LHCN-M2 (cell line): ENCODE measurements at regions not wholly inside any gene's neighbourhood (a gene's known extent, or its start where the extent isn't known, plus 50 kb on each side); places are given as distances from the start of the nearest gene placed in this dataset.

Source experiments
- DNase-seq: peaks from one replicate; pipeline ENCODE4 v3.0.0-alpha.2; 2012; ENCODE audit warnings: low read depth

GRCh38 chr4:45778514-45778913 is 345.3 kb downstream of the GABRG1 start:
- no peak for DNase-seq

GRCh38 chr4:45776146-45776545 is 347.7 kb downstream of the GABRG1 start:
- DNase-seq: no peak

GRCh38 chr4:45770958-45771357 is 352.9 kb downstream of the GABRG1 start:
- DNase-seq: no peak

DNA sequence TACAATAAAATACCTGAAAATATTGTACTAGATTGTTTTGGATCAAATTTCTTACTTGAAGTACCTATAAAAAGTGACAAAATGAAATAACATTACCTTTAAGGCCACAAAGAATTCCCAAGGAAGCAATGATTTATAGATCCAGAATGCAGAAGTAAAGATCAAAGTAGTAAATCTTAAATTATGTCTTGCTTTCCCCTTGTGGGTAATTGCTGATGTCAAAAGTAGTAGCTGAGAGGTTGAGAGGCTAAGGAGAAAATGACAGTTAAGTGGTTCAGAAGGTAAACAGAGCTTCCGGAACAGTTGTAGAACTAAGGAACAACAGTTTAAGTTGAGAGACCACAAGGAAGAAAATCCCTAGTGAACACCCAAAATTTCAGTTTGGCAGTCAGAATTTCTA is 358.3 kb downstream of the GABRG1 start:
- DNase-seq: no peak

- DNase-seq: no peak
Measured at GRCh38 chr4:45751877-45752530, 371.9 kb downstream of the GABRG1 start.

GRCh38 chr4:45750721-45751120 is 373.1 kb downstream of the GABRG1 start:
- no peak for DNase-seq

DNA sequence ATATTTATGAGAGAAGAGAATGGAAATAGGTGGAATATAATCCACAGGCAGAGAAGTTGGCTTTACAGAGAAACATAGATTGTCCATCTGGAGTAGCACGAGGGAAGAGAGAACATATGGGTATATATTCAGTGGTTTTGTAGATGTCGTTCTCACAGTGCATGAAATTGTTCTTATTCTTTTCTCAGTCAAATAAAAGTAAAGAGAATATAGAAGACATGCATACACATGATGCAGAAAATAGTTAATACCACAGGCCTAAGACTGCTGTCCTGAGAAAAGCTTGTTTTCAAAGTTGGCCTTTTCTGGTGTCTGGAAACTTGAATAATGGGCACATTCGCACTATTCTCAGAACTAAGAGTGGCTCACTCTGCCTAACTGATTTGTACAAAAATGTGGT is 378.1 kb downstream of the GABRG1 start:
- DNase-seq: no peak

GRCh38 chr4:45741897-45742296 is 382.0 kb downstream of the GABRG1 start:
- DNase-seq: no peak

DNA sequence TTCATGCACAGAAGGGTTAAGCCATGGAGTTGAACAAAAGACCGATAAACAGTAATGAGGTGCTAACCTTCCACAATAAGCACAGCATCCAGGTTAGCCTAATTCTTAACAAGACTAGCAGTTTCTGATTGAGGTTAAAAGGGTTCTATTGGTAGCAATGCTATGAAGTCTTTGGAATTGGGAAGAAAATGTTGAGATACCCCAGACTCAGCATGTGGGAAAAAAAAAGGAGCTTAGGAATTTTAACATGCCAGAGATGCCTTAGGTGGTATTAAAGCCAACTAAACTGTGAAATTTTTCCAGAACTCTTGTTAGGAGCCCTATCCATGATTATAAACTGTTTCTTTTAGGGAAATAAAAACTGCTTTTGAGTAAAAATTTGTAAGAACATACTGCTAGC is 391.7 kb downstream of the GABRG1 start:
- no peak for DNase-seq

DNA sequence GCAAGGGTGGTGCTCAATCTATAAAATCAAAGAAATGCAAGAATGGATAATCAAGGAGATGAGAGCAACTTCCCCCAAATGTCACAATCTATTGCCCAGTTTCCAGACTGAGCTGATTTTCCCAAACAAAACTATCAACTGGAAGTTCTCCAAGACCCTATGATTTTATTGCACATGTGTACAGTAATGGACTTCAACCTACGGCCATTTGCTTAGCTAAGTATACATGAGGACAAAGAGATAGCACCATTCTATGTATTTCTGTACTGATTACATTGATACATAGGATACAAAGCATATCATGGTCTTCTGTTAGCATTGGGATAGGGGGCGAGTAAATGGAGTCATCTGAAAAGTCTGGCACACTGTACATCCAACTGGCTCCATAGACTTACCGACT is 407.8 kb downstream of the GABRG1 start:
- no peak for DNase-seq

DNA sequence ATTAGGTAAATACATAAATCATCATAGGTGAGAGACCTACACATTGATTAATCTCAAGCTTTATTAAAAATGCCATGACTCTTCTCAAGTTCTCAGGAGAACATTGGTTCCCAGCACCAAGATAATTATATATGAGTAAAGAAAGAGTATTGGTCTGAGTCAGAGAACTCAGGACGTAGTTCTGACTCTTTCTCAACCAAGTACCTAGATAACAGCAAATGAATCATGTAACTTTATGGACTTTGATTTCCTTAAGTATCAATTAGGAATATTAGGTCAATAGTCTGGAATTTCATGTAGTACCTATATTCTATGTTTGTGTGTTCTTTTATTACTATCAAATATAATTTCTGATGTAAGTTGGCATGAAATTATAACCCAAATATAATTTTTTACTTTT is 409.9 kb downstream of the GABRG1 start:
- DNase-seq: no peak

DNA sequence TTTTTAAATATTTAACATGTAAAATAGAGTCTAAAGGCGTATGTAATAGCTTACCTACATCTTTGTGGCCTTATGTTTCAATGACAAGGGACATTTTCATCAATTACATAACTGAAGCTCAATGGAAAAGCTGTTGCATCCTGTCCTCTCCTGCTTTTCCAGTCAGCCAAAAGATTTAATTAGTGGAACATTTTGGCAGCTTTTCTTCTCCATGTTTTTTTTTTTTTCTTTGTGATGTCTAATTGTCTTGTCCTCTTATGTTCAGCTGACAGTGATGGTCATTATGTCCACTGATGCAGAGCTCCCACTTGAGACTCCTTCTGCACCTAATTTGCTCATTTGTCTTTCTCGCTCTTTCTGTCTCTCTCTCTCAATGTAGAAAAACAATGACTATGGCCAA is 422.2 kb downstream of the GABRG1 start:
- no peak for DNase-seq

DNA sequence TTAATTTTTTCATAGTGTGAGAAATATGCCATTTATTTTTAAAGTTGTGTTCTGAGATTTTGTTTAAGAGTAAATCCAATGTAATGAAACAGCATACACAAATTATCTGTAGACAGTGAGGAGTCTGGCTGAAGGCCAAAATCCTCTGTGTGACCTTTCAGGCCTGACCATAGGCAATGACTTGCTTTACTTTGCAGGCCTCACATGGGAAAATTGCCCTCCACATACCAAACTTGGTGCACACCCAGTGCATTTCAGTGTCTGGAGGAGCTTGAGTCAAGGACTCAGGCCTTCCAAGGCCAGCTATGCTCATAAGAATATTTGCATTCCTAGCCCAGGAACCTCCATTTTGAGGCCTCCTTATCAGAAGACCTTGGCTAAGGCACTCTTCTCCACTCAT is 430.1 kb downstream of the GABRG1 start:
- DNase-seq: no peak

DNA sequence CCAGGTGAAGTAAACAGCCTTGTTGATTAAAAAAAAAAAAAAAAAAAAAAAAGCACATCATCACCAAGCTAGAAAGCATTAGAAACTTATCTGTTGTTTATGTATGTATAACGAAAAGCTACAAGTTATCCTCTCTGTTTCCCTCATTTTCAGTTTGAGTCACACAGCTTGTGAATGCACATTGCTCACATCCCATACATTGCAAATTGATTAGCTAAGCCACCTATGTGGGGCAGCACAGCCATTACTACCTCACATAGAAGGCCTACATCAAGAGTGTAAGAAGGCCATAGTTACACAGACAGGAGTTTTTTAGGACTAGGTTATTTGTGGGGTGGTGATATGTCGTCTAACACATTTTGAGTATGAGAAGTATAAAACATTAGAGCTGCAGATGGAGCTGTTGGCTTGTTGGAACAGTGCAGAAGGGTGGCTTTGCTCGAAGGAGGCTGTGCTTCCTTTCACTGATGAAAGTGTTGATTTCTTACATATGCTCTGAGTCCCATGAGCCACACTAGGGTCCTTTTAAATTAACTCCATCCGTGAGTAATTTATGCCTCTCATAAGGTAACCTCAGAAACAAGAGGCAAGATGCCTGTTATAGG is 431.6 kb downstream of the GABRG1 start:
- no peak for DNase-seq

- no peak for DNase-seq
Measured at GRCh38 chr4:45688341-45688740, 435.5 kb downstream of the GABRG1 start.

GRCh38 chr4:45679411-45679810 is 444.4 kb downstream of the GABRG1 start:
- no peak for DNase-seq

- no peak for DNase-seq
Measured at GRCh38 chr4:45668128-45668527, 455.7 kb downstream of the GABRG1 start.

GRCh38 chr4:45663628-45664081 is 460.2 kb downstream of the GABRG1 start:
- no peak for DNase-seq

GRCh38 chr4:45663003-45663402 is 460.9 kb downstream of the GABRG1 start:
- no peak for DNase-seq

- DNase-seq: no peak
Measured at GRCh38 chr4:45661893-45662292, 462.0 kb downstream of the GABRG1 start.

DNA sequence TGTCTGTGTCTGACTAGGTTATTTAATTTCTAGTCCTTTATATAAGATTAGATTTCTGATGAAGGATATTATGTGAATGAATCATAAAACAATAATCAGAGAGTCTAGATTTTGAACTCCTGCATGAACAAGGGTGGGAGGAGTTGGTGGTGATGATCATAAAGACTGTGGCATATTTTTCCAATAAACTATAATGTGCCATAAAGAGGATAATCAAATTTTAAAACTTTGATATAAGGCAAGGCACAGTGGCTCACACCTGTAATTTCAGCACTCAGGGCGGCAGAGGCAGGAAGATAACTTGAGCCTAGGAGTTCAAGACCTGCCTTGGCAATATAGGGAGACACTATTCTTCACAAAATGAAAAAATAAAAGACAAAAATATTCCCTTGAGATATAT is 473.3 kb downstream of the GABRG1 start:
- no peak for DNase-seq

GRCh38 chr4:45648846-45649245 is 475.0 kb downstream of the GABRG1 start:
- no peak for DNase-seq

DNA sequence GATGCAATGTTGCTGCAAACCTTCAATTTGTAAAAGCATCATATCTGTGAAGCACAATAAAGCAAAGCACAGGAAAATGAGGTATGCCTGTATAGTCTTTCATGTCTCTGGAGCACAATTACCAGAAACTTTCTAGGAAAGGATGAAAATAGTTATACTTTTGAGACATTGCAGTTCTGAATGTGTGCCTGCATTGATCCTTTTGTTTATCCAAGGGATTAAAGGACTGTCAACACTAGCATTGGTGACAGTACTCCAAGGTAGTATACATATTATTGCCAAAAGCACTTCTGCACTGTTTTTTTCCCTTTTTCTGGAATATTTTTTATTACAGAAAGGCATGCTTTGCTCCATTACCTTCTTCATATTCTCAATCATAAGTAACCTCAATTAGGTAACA is 476.0 kb downstream of the GABRG1 start:
- DNase-seq: no peak
